ENCODE measurements at regions not wholly inside any gene's neighbourhood (a gene's known extent, or its start where the extent isn't known, plus 50 kb on each side); places are given as distances from the start of the nearest gene placed in this dataset.

GRCh38 chr20:2212456-2213015 is 83.3 kb upstream of the TGM3 start:
- in situ Hi-C loops (cut with MboI) (no loop called here), intact Hi-C loops (cut with micrococcal nuclease; ENCODE audit: unreplicated experiment) (no loop called here)
- Histone ChIP-seq H3K27ac (ENCODE audit: control insufficient read depth, insufficient read depth) (no peak overlapping the region), H3K4me2 (ENCODE audit: control insufficient read depth, insufficient read depth) (no peak overlapping the region), H3K4me1 (ENCODE audit: control insufficient read depth, insufficient read depth, low read length) (peaks cover 1% of the 10 kb centered on the region; the same call in 1 of the 2 replicates), H3K9ac (ENCODE audit: control insufficient read depth, insufficient read depth, low read length) (no peak overlapping the region), H3K4me3 (no peak overlapping the region), H2AFZ (ENCODE audit: control insufficient read depth, low read depth, low read length) (no peak overlapping the region), H3K79me2 (ENCODE audit: control insufficient read depth, insufficient read depth, low read length) (no peaks in the 10 kb centered on the region), H3K9me3 (replicated peaks; ENCODE audit: control insufficient read depth, insufficient read depth, low read length) (no peaks in the 10 kb centered on the region), H4K20me1 (ENCODE audit: control insufficient read depth, insufficient read depth) (no peaks in the 10 kb centered on the region), H3K27me3 (replicated peaks in 1 of 2; ENCODE audit: control insufficient read depth in 2 of 2, insufficient read depth in 2 of 2, low read length in 1 of 2) (no peaks in the 10 kb centered on the region; a peak in 2 of 4 replicates), H3K36me3 (ENCODE audit: control insufficient read depth in 2 of 2, insufficient read depth in 2 of 2, low read length in 1 of 2) (no peaks in the 10 kb centered on the region)
- DNase-seq (ENCODE audit: low read depth, low spot score) (no peak), FAIRE-seq (no peak), ATAC-seq (no peak)
- no peak for TF ChIP-seq IKZF2 (IDR thresholded peaks at IDR 0.05)
- TF ChIP-seq RB1 (IDR thresholded peaks at IDR 0.05; ENCODE audit: borderline replicate concordance): no peak
- no peak for TF ChIP-seq GABPA (IDR thresholded peaks at IDR 0.05; ENCODE audit: low read depth)
- TF ChIP-seq ZNF622 (IDR thresholded peaks at IDR 0.05): no peak
- no peak for TF ChIP-seq RELA (IDR thresholded peaks at IDR 0.05; ENCODE audit: borderline replicate concordance, partially characterized antibody)
- no peak for TF ChIP-seq PAX8 (IDR thresholded peaks at IDR 0.05)
- TF ChIP-seq TCF3 (IDR thresholded peaks at IDR 0.05; ENCODE audit: borderline replicate concordance, insufficient read depth, low read depth, low read length): no peak
- TF ChIP-seq E4F1 (IDR thresholded peaks at IDR 0.05; ENCODE audit: borderline replicate concordance, partially characterized antibody): no peak
- no peak for TF ChIP-seq NR2F1 (conservative IDR thresholded peaks at IDR 0.05)
- TF ChIP-seq NR2C2 (IDR thresholded peaks at IDR 0.05; ENCODE audit: borderline replicate concordance, control insufficient read depth, insufficient read length, low read depth): no peak
- TF ChIP-seq PML (IDR thresholded peaks at IDR 0.05; ENCODE audit: low read length): no peak
- TF ChIP-seq FOS (IDR thresholded peaks at IDR 0.05; ENCODE audit: borderline replicate concordance, extremely low read depth, insufficient read length): no peak
- TF ChIP-seq MTA2 (IDR thresholded peaks at IDR 0.05; ENCODE audit: low read depth): no peak
- no peak for TF ChIP-seq HSF1 (IDR thresholded peaks at IDR 0.05; ENCODE audit: low read depth, low read length)
- CTCF ChIA-PET: interaction anchor here (0.6 to 0.7 kb wide), 2 partner anchors 73 to 295 kb away, joined by 3 read pairs; no protein-coding TSS in a partner anchor
- no TSS peak for BruUV-seq (replicated peaks)
- SMC1A ChIA-PET (ENCODE audit: uncharacterized antibody, unreplicated experiment): interaction anchor here (0.7 kb wide), 1 partner anchor 241 kb away, joined by 3 read pairs; no protein-coding TSS in a partner anchor
- 30% methylated on average over 6 of the region's 6 CpGs for WGBS (ENCODE audit: insufficient coverage, insufficient replicate concordance, low lambda C conversion rate, missing lambda C conversion rate)
- POLR2A ChIA-PET: no interaction called here
- RAD21 ChIA-PET (ENCODE audit: unreplicated experiment): no interaction called here

All from GM12878 (cell line).